ENCODE measurements at regions not wholly inside any gene's neighbourhood (a gene's known extent, or its start where the extent isn't known, plus 50 kb on each side); places are given as distances from the start of the nearest gene placed in this dataset.

- TF ChIP-seq SIN3A (IDR thresholded peaks at IDR 0.05; ENCODE audit: borderline replicate concordance, insufficient read depth, low read length) = no peak
- TF ChIP-seq REST (IDR thresholded peaks at IDR 0.05; ENCODE audit: insufficient read depth in 1 of 2, low read depth in 2 of 2, low read length in 2 of 2) = no peak
Observed at GRCh38 chr4:173917255-173917960, 366.1 kb downstream of the FBXO8 start.

Measured in PFSK-1 (cell line).